GM18519 (cell line): ENCODE measurements at regions not wholly inside any gene's neighbourhood (a gene's known extent, or its start where the extent isn't known, plus 50 kb on each side); places are given as distances from the start of the nearest gene placed in this dataset.

Source experiments
- ATAC-seq: cut with Tn5 transposase; IDR thresholded peaks from one replicate; pipeline ENCODE4 v1.9.1; 2021; ENCODE audit warnings: mild to moderate bottlenecking, moderate library complexity; ENCODE audit not compliant: unreplicated experiment, low FRiP score

GRCh38 chr10:118537623-118538022, 57.8 kb downstream of the PRLHR start:
- no peak for ATAC-seq

- no peak for ATAC-seq
These were observed 61.3 kb downstream of the PRLHR start for GRCh38 chr10:118534136-118534535.

GRCh38 chr10:118531105-118531852, 64.2 kb downstream of the PRLHR start:
- no peak for ATAC-seq

GRCh38 chr10:118528426-118528825, 67.0 kb downstream of the PRLHR start:
- ATAC-seq = no peak

- ATAC-seq = no peak
These were observed 71.7 kb downstream of the PRLHR start for GRCh38 chr10:118523775-118524174.

GRCh38 chr10:118522791-118523498, 72.5 kb downstream of the PRLHR start:
- no peak for ATAC-seq

GRCh38 chr10:118521415-118522117, 73.9 kb downstream of the PRLHR start:
- no peak for ATAC-seq

GRCh38 chr10:118520116-118520742, 75.2 kb downstream of the PRLHR start:
- ATAC-seq = no peak

- ATAC-seq = no peak
These were observed 77.4 kb downstream of the PRLHR start for GRCh38 chr10:118518095-118518494.

- no peak for ATAC-seq
These were observed 78.7 kb downstream of the PRLHR start for GRCh38 chr10:118516716-118517115.

GRCh38 chr10:118513174-118513573, 82.3 kb downstream of the PRLHR start:
- no peak for ATAC-seq

GRCh38 chr10:118511711-118512110, 83.7 kb downstream of the PRLHR start:
- no peak for ATAC-seq

GRCh38 chr10:118508863-118509262, 86.6 kb downstream of the PRLHR start:
- ATAC-seq = no peak

GRCh38 chr10:118508355-118508754, 87.1 kb downstream of the PRLHR start:
- ATAC-seq = no peak

GRCh38 chr10:118506671-118507590, 88.5 kb downstream of the PRLHR start:
- ATAC-seq = no peak

GRCh38 chr10:118505363-118505762, 90.1 kb downstream of the PRLHR start:
- no peak for ATAC-seq

GRCh38 chr10:118504467-118505205, 90.8 kb downstream of the PRLHR start:
- no peak for ATAC-seq

GRCh38 chr10:118504044-118504443, 91.4 kb downstream of the PRLHR start:
- ATAC-seq = no peak

- no peak for ATAC-seq
These were observed 92.3 kb downstream of the PRLHR start for GRCh38 chr10:118503192-118503591.
